NAMALWA (cell line): ENCODE measurements at regions not wholly inside any gene's neighbourhood (a gene's known extent, or its start where the extent isn't known, plus 50 kb on each side); places are given as distances from the start of the nearest gene placed in this dataset.
A peak's percentile ranks its signal among the peaks of the same experiment; 100 is the strongest.
"Not testable (repeated sequence)": the region's sequence is repeated elsewhere in the genome, so short reads cannot be mapped to it uniquely, and the experiment has no call there.

ENCODE experiments used
- DNase-seq: peaks from one replicate; pipeline ENCODE4 v3.0.0-alpha.2; 2015; ENCODE audit warnings: low spot score

DNA sequence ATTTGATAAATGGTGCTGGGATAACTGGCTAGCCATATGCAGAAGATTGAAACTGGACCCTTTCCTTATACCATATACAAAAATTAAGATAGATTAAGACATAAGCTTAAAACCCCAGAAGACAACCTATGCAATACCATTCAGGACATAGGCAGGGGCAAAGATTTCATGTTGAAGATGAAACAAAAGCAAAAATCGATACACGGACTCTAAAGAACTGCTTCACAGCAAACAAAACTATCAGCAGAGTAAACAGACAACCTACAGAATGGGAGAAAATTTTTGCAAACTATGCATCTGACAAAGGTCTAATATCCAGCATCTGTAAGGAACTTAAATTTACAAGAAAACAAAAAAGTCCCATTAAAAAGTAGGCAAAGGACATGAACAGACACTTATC lies 255.9 kb downstream of the TINAG start:
- not testable (repeated sequence) for DNase-seq

DNA sequence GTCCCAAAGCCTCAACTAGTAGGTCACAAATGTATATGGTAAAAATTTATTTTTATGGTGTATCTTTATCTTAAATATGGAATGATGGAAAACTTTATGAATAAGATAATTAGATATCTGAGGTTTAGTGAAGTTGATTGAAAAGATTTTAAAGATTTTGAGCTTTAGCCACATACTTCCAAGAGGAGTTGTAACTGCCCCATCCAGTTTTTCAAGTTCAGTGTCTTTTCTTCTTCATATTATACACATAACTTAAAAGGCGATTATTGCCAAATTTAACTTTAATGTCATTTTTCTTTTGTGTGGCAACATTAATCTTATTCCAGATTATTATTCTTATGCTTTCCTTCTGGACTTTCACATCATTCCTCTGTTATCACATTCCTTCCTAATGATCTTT lies 266.4 kb downstream of the TINAG start:
- DNase-seq, result no peak

GRCh38 chr6:54578261-54578660 lies 268.3 kb upstream of the FAM83B start:
- no peak for DNase-seq

GRCh38 chr6:54579011-54579410 lies 267.6 kb upstream of the FAM83B start:
- DNase-seq, result no peak

DNA sequence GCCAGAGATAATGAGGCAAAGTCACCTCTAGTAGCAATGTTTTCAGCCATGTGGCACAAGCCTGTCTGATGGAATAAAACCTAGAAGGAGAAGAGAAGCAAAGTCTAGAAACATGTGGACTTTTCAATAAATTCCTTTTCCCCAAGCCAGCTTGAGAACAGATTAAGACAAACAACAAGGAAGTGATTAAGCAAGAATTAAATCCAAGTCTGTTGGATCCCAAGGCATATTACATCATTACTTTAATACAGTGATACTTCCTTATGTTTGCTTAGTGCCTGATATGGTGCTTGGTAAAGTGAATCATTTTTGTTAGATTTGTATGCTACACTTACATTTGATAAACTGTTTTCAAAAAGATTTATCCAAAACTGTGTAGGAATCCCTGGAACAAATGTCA lies 260.3 kb upstream of the FAM83B start:
- DNase-seq, result no peak

GRCh38 chr6:54587277-54587676 lies 259.3 kb upstream of the FAM83B start:
- DNase-seq, result no peak

- DNase-seq, result no peak
Measured at GRCh38 chr6:54588176-54588575, 258.4 kb upstream of the FAM83B start.

DNA sequence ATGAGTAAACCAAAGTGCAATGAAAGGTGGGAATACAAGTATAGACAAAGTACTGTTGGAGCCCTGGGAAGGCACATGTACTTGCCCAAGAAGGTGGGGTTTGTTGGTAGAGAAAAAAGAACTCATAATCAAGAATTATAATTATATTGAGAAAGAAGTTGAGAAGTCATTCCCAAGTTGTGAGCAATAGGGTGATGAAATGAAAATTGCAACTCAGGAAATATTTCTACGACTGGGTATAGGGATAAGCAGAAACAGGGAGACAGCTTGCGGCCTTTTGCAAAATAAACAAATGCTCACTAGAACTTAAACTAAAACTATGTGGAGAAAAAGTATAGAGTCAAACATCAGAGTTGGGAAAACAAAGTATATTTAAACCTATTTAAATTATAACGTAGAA lies 250.7 kb upstream of the FAM83B start:
- DNase-seq, result no peak

GRCh38 chr6:54598787-54599313 lies 247.7 kb upstream of the FAM83B start:
- no peak for DNase-seq

GRCh38 chr6:54601600-54602300 lies 244.8 kb upstream of the FAM83B start:
- no peak for DNase-seq

GRCh38 chr6:54602591-54602990 lies 244.0 kb upstream of the FAM83B start:
- DNase-seq, result no peak

GRCh38 chr6:54609981-54610380 lies 236.6 kb upstream of the FAM83B start:
- DNase-seq, result no peak

- DNase-seq, result no peak
Measured at GRCh38 chr6:54613596-54613995, 233.0 kb upstream of the FAM83B start.

- DNase-seq, result no peak
Measured at GRCh38 chr6:54614499-54615195, 231.9 kb upstream of the FAM83B start.

GRCh38 chr6:54617730-54618129 lies 228.8 kb upstream of the FAM83B start:
- DNase-seq, result no peak

- no peak for DNase-seq
Measured at GRCh38 chr6:54618572-54618971, 228.0 kb upstream of the FAM83B start.

GRCh38 chr6:54619102-54619501 lies 227.5 kb upstream of the FAM83B start:
- DNase-seq, result no peak

DNA sequence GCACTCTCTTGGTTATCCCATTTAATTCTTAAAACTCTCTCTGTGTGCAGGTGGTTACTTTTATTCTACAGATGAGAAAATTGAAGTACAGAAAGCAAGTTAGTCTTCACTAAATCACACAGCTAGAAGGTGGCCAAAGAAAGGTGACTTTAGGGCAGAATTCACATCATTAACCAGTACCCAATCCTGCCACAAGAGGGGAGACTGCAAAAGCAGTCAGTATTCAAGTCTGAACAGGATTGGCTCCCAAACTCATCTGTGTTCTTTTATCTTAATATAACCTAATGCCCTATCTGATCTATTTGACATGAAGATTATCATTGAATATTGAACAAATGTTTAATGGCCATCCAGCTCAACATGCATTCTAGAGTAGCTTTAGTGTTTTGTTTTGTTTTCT lies 225.3 kb upstream of the FAM83B start:
- peak; percentile 58 for DNase-seq

GRCh38 chr6:54624216-54624615 lies 222.4 kb upstream of the FAM83B start:
- DNase-seq, result no peak

DNA sequence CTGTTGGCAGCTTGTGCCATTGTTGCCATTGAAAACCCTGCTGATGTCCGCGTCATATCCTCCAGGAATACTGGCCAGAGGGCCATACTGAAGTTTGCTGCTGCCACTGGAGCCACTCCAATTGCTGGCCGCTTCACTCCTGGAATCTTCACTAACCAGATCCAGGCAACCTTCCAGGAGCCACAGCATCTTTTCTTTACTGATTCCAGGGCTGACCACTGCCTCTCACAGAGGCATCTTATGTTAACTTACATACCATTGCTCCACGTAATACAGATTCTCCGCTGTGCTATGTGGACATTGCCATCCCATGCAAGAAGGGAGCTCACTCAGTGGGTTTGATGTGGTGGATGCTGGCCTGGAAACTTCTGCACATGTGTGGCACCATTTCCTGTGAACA lies 221.8 kb upstream of the FAM83B start:
- no peak for DNase-seq

DNA sequence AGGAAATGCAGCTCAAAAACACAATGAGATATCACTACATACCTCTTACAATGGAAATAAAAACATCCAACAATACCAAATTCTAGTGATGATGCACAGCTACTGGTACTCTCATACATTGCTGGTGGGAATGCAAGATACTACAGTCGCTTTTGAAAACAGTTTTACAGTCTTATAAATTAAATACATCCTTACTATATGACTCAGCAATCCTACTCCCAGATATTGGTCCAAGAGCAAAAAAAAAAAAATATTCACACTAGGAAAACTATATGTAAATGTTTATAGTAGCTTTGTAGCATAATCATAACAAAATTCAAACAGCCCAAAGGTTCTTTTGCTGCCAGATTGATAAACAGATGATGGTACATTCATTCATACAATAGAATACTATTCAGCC lies 217.4 kb upstream of the FAM83B start:
- no peak for DNase-seq

GRCh38 chr6:54632984-54633565 lies 213.5 kb upstream of the FAM83B start:
- no peak for DNase-seq

GRCh38 chr6:54633601-54634000 lies 213.0 kb upstream of the FAM83B start:
- no peak for DNase-seq
